NCI-H226 (cell line): ENCODE measurements at regions not wholly inside any gene's neighbourhood (a gene's known extent, or its start where the extent isn't known, plus 50 kb on each side); places are given as distances from the start of the nearest gene placed in this dataset.
"Not testable (repeated sequence)": the region's sequence is repeated elsewhere in the genome, so short reads cannot be mapped to it uniquely, and the experiment has no call there.

Experiments used
- DNase-seq: peaks from one replicate; pipeline ENCODE4 v3.0.0-alpha.2; 2015

GRCh38 chr14:30227436-30227835, 299.8 kb upstream of the PRKD1 start:
- DNase-seq: no peak

- DNase-seq: peak; percentile 57
These were observed 300.2 kb upstream of the PRKD1 start for GRCh38 chr14:30227876-30228275.

- no peak for DNase-seq
These were observed 303.1 kb upstream of the PRKD1 start for GRCh38 chr14:30230719-30231118.

GRCh38 chr14:30234966-30235365, 307.3 kb upstream of the PRKD1 start:
- no peak for DNase-seq

- DNase-seq: no peak
These were observed 307.8 kb upstream of the PRKD1 start for GRCh38 chr14:30235485-30235884.

GRCh38 chr14:30238936-30239335, 311.3 kb upstream of the PRKD1 start:
- DNase-seq: no peak

GRCh38 chr14:30240018-30240417, 312.4 kb upstream of the PRKD1 start:
- no peak for DNase-seq

- no peak for DNase-seq
These were observed 313.0 kb upstream of the PRKD1 start for GRCh38 chr14:30240685-30241084.

- DNase-seq: no peak
These were observed 315.1 kb upstream of the PRKD1 start for GRCh38 chr14:30242744-30243143.

- DNase-seq: no peak
These were observed 315.6 kb upstream of the PRKD1 start for GRCh38 chr14:30243207-30243606.

GRCh38 chr14:30243805-30244204, 315.2 kb upstream of the G2E3 start:
- DNase-seq: peak; percentile 51

- not testable (repeated sequence) for DNase-seq
These were observed 314.6 kb upstream of the G2E3 start for GRCh38 chr14:30244348-30244747.

- no peak for DNase-seq
These were observed 307.9 kb upstream of the G2E3 start for GRCh38 chr14:30251017-30251416.

GRCh38 chr14:30251557-30252100, 307.3 kb upstream of the G2E3 start:
- DNase-seq: no peak

- DNase-seq: no peak
These were observed 306.8 kb upstream of the G2E3 start for GRCh38 chr14:30252151-30252550.

GRCh38 chr14:30252783-30253674, 305.9 kb upstream of the G2E3 start:
- no peak for DNase-seq

GRCh38 chr14:30256627-30257026, 302.3 kb upstream of the G2E3 start:
- no peak for DNase-seq

- no peak for DNase-seq
These were observed 300.9 kb upstream of the G2E3 start for GRCh38 chr14:30257946-30258661.

GRCh38 chr14:30260833-30261607, 297.9 kb upstream of the G2E3 start:
- DNase-seq: no peak

- no peak for DNase-seq
These were observed 294.8 kb upstream of the G2E3 start for GRCh38 chr14:30264161-30264560.

GRCh38 chr14:30266290-30266689, 292.7 kb upstream of the G2E3 start:
- DNase-seq: no peak

GRCh38 chr14:30267141-30267540, 291.8 kb upstream of the G2E3 start:
- DNase-seq: no peak
